Neural cell (in vitro differentiated cells): ENCODE measurements at regions not wholly inside any gene's neighbourhood (a gene's known extent, or its start where the extent isn't known, plus 50 kb on each side); places are given as distances from the start of the nearest gene placed in this dataset.

Source experiments
- CTCF ChIP-seq: fragments of 450-650 bp; IDR thresholded peaks from 2 replicates; pipeline ENCODE4 v1.5.1; 2014; ENCODE audit warnings: antibody characterized with exemption, mild to moderate bottlenecking, moderate library complexity; ENCODE audit not compliant: poor library complexity, severe bottlenecking
- EP300 ChIP-seq: fragments of 450-650 bp; conservative IDR thresholded peaks from 2 replicates; pipeline ENCODE4 v1.6.1; 2014; ENCODE audit warnings: antibody characterized with exemption, mild to moderate bottlenecking, moderate library complexity; ENCODE audit not compliant: poor library complexity, severe bottlenecking
- EZH2 ChIP-seq: fragments of 200-600, 300-800 bp; shearing (Covaris generic), sonication (generic); IDR thresholded peaks from 2 replicates; pipeline ENCODE4 v1.6.1; 2014; ENCODE audit warnings: antibody characterized with exemption, low read length, borderline replicate concordance, mild to moderate bottlenecking; ENCODE audit not compliant: insufficient read depth, poor library complexity, severe bottlenecking
- MXI1 ChIP-seq: fragments of 450-650 bp; conservative IDR thresholded peaks from 2 replicates; pipeline ENCODE4 v1.6.1; 2014; ENCODE audit warnings: antibody characterized with exemption, mild to moderate bottlenecking; ENCODE audit not compliant: poor library complexity, severe bottlenecking
- POLR2AphosphoS5 ChIP-seq: IDR thresholded peaks from 2 replicates; pipeline ENCODE4 v1.6.1; 2012
- RAD21 ChIP-seq: fragments of 450-650 bp; conservative IDR thresholded peaks from 2 replicates; pipeline ENCODE4 v1.6.1; 2014; ENCODE audit warnings: antibody characterized with exemption, mild to moderate bottlenecking, moderate library complexity
- SMC3 ChIP-seq: fragments of 450-650 bp; conservative IDR thresholded peaks from 2 replicates; pipeline ENCODE4 v1.6.1; 2014; ENCODE audit warnings: antibody characterized with exemption, mild to moderate bottlenecking, moderate library complexity; ENCODE audit not compliant: poor library complexity
- TAF1 ChIP-seq: IDR thresholded peaks from 2 replicates; pipeline ENCODE4 v1.6.1; 2012; ENCODE audit warnings: low read depth

GRCh38 chr10:8136736-8137135 is 82.2 kb downstream of the GATA3 start:
- no peak for TF ChIP-seq MXI1
- TF ChIP-seq CTCF, result no peak
- no peak for TF ChIP-seq EZH2
- no peak for TF ChIP-seq EP300
- TF ChIP-seq POLR2AphosphoS5, result no peak
- no peak for TF ChIP-seq TAF1
- TF ChIP-seq SMC3, result no peak
- TF ChIP-seq RAD21, result no peak
